Activated naive CD8-positive, alpha-beta T cell treated with anti-CD3 and anti-CD28 coated beads, Interleukin-2, amount 10 ng/mL, durations not matched to agents 7 days and 5 days (primary cell): ENCODE measurements at regions not wholly inside any gene's neighbourhood (a gene's known extent, or its start where the extent isn't known, plus 50 kb on each side); places are given as distances from the start of the nearest gene placed in this dataset.

Experiments
- ATAC-seq: fragments of 150-1000 bp; cut with Tn5 transposase; one replicate; pipeline ENCODE4 v1.10.0; 2021; ENCODE audit warnings: low read depth, moderate library complexity
- POLR2A ChIA-PET: fragments of 350-600 bp; sonication (Branson Sonifier 250); formaldehyde crosslinking; loops from one replicate; lab custom pipeline; 2021; ENCODE audit warnings: antibody characterized with exemption; lab: Charles Lee
- DNase-seq: peaks from one replicate; pipeline ENCODE4 v3.0.0; 2021
- H3K27ac Mint-ChIP-seq: one replicate; pipeline ENCODE4 v1.8.0; 2022; ENCODE audit warnings: mild to moderate bottlenecking, mixed read lengths
- H3K27me3 Mint-ChIP-seq: one replicate; pipeline ENCODE4 v1.8.0; 2022; ENCODE audit warnings: mild to moderate bottlenecking, moderate library complexity, mixed read lengths
- H3K36me3 Mint-ChIP-seq: one replicate; pipeline ENCODE4 v1.8.0; 2021; ENCODE audit warnings: mild to moderate bottlenecking, mixed read lengths
- H3K4me1 Mint-ChIP-seq: one replicate; pipeline ENCODE4 v1.8.0; 2021; ENCODE audit warnings: mixed read lengths
- H3K4me3 Mint-ChIP-seq: one replicate; pipeline ENCODE4 v1.8.0; 2022; ENCODE audit warnings: mild to moderate bottlenecking, moderate library complexity, mixed read lengths
- H3K9me3 Mint-ChIP-seq: one replicate; pipeline ENCODE4 v1.8.0; 2021; ENCODE audit warnings: mixed read lengths

GRCh38 chr6:113401231-113401630, 455.9 kb upstream of the MARCKS start:
- ATAC-seq (no peak), DNase-seq (no peak)
- Mint-ChIP-seq H3K4me3 (no peak overlapping the region), H3K36me3 (no peaks in the 10 kb centered on the region), H3K27ac (no peak overlapping the region), H3K9me3 (peaks cover 4% of the 10 kb centered on the region), H3K4me1 (no peaks in the 10 kb centered on the region), H3K27me3 (no peaks in the 10 kb centered on the region)
- POLR2A ChIA-PET: no interaction called here

GRCh38 chr6:113402544-113402943, 454.6 kb upstream of the MARCKS start:
- no peak for ATAC-seq
- no peak overlapping the region for H3K4me3 Mint-ChIP-seq

GRCh38 chr6:113403966-113404595, 453.1 kb upstream of the MARCKS start:
- no peak overlapping the region for H3K27ac Mint-ChIP-seq
- H3K4me1 Mint-ChIP-seq: no peaks in the 10 kb centered on the region
- no peaks in the 10 kb centered on the region for H3K27me3 Mint-ChIP-seq
- ATAC-seq: no peak
- peaks cover 4% of the 10 kb centered on the region for H3K9me3 Mint-ChIP-seq
- DNase-seq: no peak
- no peak overlapping the region for H3K4me3 Mint-ChIP-seq
- H3K36me3 Mint-ChIP-seq: no peaks in the 10 kb centered on the region
- POLR2A ChIA-PET: no interaction called here

More at GRCh38 chr6:113402544-113402943, 454.6 kb upstream of the MARCKS start:
- Mint-ChIP-seq H3K27me3 (no peaks in the 10 kb centered on the region), H3K9me3 (peaks cover 4% of the 10 kb centered on the region), H3K27ac (no peak overlapping the region), H3K4me1 (no peaks in the 10 kb centered on the region), H3K36me3 (no peaks in the 10 kb centered on the region)
- POLR2A ChIA-PET: no interaction called here
- no peak for DNase-seq

- H3K9me3 Mint-ChIP-seq: no peaks in the 10 kb centered on the region
- ATAC-seq: no peak
- no peak overlapping the region for H3K4me3 Mint-ChIP-seq
- POLR2A ChIA-PET: no interaction called here
- DNase-seq: no peak
- no peaks in the 10 kb centered on the region for H3K36me3 Mint-ChIP-seq
- no peaks in the 10 kb centered on the region for H3K4me1 Mint-ChIP-seq
- H3K27ac Mint-ChIP-seq: no peak overlapping the region
- no peaks in the 10 kb centered on the region for H3K27me3 Mint-ChIP-seq
These were observed 451.7 kb upstream of the MARCKS start for GRCh38 chr6:113405326-113406047.

DNA sequence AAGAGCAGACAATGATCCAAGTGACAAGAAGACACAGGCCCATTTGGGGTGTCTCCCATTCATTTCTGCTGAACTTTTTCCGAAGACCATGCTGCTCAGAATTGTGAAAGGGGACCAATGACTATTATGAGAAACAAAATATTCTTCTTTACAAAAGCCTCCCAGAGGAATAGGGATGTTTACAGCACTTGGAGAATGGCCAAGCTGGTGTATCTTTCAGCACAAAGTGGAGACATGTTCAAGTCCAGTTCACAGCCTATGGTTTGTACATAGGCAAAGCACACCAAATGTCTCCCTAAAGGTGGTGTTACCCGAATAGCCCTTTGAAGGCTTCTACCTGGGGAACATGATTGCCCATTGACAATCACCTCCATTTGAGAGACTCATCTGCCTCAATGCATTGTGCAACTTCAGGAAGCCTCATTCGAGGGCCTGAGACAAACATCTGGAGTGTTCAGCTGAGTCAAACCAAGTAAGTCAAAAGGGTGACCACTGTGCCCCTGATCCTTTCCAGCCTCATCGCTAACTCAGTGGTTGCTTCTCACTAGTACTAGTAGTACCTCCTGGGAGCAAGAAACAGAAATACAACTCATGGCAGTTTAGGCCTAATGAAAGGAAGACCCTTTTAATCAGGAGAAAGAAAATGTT, 451.0 kb upstream of the MARCKS start:
- Mint-ChIP-seq H3K4me3 (no peak overlapping the region), H3K27me3 (no peaks in the 10 kb centered on the region), H3K36me3 (no peaks in the 10 kb centered on the region), H3K4me1 (no peaks in the 10 kb centered on the region), H3K9me3 (no peaks in the 10 kb centered on the region), H3K27ac (no peak overlapping the region)
- POLR2A ChIA-PET: no interaction called here
- no peak for ATAC-seq
- no peak for DNase-seq

- Mint-ChIP-seq H3K4me1 (no peaks in the 10 kb centered on the region), H3K36me3 (no peaks in the 10 kb centered on the region), H3K27ac (no peak overlapping the region), H3K4me3 (no peak overlapping the region), H3K27me3 (no peaks in the 10 kb centered on the region), H3K9me3 (no peaks in the 10 kb centered on the region)
- no peak for DNase-seq
- POLR2A ChIA-PET: no interaction called here
- ATAC-seq: no peak
These were observed 446.1 kb upstream of the MARCKS start for GRCh38 chr6:113411011-113411410.

DNA sequence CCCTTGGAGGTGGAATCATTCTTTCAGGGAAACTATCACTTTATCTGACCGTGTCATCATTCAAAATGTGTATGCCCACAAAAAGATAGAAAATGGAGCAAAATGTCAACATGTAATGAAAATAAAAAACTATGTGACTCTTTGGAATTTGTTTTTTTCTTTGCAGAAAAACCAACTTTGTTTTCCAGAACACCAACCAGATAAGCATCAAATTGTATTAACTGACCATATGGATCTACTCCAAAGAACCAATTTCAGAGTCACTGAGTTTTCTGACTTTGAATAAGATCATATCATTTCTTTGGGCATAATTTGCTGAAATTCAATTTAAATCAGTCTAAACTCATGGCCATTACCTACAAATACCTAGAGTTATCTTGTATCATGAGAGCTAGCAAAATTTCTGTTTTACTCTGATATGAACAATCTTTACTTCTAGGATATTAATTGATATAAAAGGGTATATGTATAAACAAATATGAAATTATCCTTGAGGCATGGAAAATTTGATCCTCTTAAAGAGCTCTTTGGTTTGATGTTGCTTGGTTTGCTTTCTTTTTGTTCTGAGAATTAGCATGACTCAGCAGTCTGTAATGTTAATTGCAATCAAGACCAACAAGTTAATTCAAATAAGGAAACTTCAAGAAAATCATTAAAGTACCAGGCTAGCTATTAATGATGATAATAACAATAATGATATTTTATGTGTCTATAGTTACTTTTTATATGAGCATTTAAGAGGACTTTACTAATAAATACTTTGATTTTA, 444.4 kb upstream of the MARCKS start:
- POLR2A ChIA-PET: no interaction called here
- no peaks in the 10 kb centered on the region for H3K4me1 Mint-ChIP-seq
- no peak overlapping the region for H3K27ac Mint-ChIP-seq
- H3K36me3 Mint-ChIP-seq: no peaks in the 10 kb centered on the region
- DNase-seq: no peak
- no peak for ATAC-seq
- H3K27me3 Mint-ChIP-seq: no peaks in the 10 kb centered on the region
- no peak overlapping the region for H3K4me3 Mint-ChIP-seq
- H3K9me3 Mint-ChIP-seq: no peaks in the 10 kb centered on the region

- H3K36me3 Mint-ChIP-seq: no peaks in the 10 kb centered on the region
- H3K27ac Mint-ChIP-seq: no peak overlapping the region
- POLR2A ChIA-PET: no interaction called here
- no peak overlapping the region for H3K4me3 Mint-ChIP-seq
- no peaks in the 10 kb centered on the region for H3K9me3 Mint-ChIP-seq
- ATAC-seq (no peak), DNase-seq (no peak)
- no peaks in the 10 kb centered on the region for H3K27me3 Mint-ChIP-seq
- no peaks in the 10 kb centered on the region for H3K4me1 Mint-ChIP-seq
These were observed 442.6 kb upstream of the MARCKS start for GRCh38 chr6:113414511-113414910.

DNA sequence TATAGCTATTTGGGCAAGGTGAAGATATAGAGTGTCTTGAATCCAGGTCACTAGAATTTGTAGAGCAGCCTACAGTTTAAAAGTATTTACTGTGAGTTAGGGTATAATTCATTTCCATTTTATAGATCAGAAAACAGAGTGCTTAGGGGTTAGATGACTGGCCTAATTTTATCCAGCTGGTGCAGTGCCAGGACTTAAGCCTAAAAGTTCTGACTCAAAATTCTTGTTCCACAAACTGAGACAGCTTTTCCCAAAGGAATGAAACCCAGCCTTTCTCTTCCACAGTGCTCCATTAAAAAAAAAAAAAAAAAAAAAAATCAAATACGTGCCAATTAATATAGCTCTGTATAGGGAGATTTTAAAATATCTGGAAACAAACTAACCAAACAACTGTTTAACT, 441.0 kb upstream of the MARCKS start:
- H3K27me3 Mint-ChIP-seq: no peaks in the 10 kb centered on the region
- H3K36me3 Mint-ChIP-seq: no peaks in the 10 kb centered on the region
- H3K9me3 Mint-ChIP-seq: no peaks in the 10 kb centered on the region
- H3K4me1 Mint-ChIP-seq: no peaks in the 10 kb centered on the region
- no peak overlapping the region for H3K4me3 Mint-ChIP-seq
- ATAC-seq: no peak
- no peak overlapping the region for H3K27ac Mint-ChIP-seq
- POLR2A ChIA-PET: no interaction called here
- DNase-seq: no peak

- H3K27me3 Mint-ChIP-seq: no peaks in the 10 kb centered on the region
- POLR2A ChIA-PET: no interaction called here
- no peak overlapping the region for H3K27ac Mint-ChIP-seq
- no peak for DNase-seq
- no peaks in the 10 kb centered on the region for H3K4me1 Mint-ChIP-seq
- no peak for ATAC-seq
- no peaks in the 10 kb centered on the region for H3K36me3 Mint-ChIP-seq
- H3K9me3 Mint-ChIP-seq: no peaks in the 10 kb centered on the region
- H3K4me3 Mint-ChIP-seq: no peak overlapping the region
These were observed 436.9 kb upstream of the MARCKS start for GRCh38 chr6:113420290-113420689.

DNA sequence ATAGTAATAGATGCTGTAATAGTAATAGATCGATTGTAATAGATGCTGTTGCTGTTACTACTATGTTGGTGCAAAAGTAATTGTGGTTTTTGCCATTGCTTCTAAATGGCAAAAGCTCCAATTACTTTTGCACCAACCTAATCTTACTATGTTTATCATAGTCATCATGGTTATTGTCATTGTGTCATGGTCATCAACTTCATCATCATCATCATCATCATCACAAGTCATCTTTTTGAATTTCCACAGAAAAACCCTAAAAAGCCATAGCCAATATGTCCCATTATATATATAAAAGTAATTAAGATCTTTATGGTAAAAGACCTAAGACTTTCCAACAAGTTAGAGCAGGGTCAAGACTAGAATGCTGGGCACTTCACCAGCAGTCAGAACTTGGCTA, 435.1 kb upstream of the MARCKS start:
- Mint-ChIP-seq H3K27me3 (no peaks in the 10 kb centered on the region), H3K27ac (no peak overlapping the region), H3K4me1 (no peaks in the 10 kb centered on the region), H3K36me3 (no peaks in the 10 kb centered on the region), H3K9me3 (no peaks in the 10 kb centered on the region), H3K4me3 (no peak overlapping the region)
- POLR2A ChIA-PET: no interaction called here
- DNase-seq: no peak
- ATAC-seq: no peak

DNA sequence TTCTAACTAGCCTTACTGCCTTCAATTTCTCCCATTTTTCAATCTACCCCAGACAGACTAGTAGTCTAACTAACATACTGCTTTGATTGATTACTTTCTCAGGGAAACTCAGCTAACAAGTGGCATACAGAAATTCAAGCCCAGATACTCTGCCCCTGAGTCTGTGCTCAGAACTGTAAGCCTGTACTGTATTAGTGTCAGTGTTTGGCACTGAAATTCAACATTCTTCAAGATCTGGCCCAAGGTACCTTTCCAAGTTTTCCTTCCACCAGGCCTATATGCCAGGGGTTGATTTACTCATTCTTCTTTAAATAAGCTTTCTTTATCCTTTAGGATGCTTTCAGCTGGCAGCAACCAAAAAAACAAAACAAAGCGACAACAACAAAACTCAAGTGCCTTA, 433.2 kb upstream of the MARCKS start:
- H3K4me3 Mint-ChIP-seq: no peak overlapping the region
- no peaks in the 10 kb centered on the region for H3K9me3 Mint-ChIP-seq
- no peaks in the 10 kb centered on the region for H3K4me1 Mint-ChIP-seq
- no peak overlapping the region for H3K27ac Mint-ChIP-seq
- POLR2A ChIA-PET: no interaction called here
- ATAC-seq: no peak
- no peaks in the 10 kb centered on the region for H3K36me3 Mint-ChIP-seq
- H3K27me3 Mint-ChIP-seq: no peaks in the 10 kb centered on the region
- DNase-seq: no peak

DNA sequence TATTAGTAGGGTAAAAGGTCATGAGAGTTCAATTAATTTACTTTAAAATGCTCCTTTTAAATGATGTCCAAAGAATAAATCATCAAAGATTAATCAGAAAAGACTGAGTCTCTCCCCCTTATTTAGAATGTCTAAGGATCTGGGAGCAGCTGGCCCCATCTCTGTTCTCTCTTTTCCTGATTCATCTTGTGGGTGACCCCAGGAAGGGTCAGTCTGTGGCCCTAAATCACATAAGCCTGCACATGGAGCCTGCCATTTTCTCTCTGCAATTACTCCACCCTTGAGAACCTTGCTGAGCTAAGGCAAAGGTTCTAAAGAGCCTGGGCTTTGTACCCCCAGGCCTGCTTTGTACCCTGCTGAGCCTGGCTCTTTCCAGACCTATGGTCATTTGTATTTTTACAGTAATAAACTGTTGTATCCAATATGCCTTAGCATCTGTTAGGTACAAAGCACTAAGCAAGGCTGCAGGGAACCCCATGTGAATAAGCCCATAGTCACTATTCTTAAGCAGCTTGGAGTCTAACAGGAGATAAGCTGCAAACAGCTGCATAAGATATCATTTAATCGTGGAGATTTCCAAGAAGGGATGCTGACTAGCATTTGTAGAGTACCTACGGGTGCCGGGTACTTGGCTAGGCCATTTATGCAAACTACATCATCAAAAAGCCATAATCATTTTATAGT, 431.0 kb upstream of the MARCKS start:
- Mint-ChIP-seq H3K36me3 (no peaks in the 10 kb centered on the region), H3K4me3 (no peak overlapping the region), H3K4me1 (no peaks in the 10 kb centered on the region), H3K27me3 (no peaks in the 10 kb centered on the region), H3K9me3 (no peaks in the 10 kb centered on the region), H3K27ac (no peak overlapping the region)
- POLR2A ChIA-PET: no interaction called here
- no peak for DNase-seq
- no peak for ATAC-seq
